Psoas muscle (tissue), 7 donors: ENCODE measurements at regions not wholly inside any gene's neighbourhood (a gene's known extent, or its start where the extent isn't known, plus 50 kb on each side); places are given as distances from the start of the nearest gene placed in this dataset.
"Not testable (repeated sequence)": the region's sequence is repeated elsewhere in the genome, so short reads cannot be mapped to it uniquely, and the experiment has no call there.

Experiments used
- ATAC-seq, 4 donors: fragments of 200-7000 bp; cut with Tn5 transposase; one replicate each; pipeline ENCODE4 v1.9.1; 2020; ENCODE audit warnings: moderate library complexity in 3 of 4, mild to moderate bottlenecking in 2 of 4
- DNase-seq, 2 donors: peaks; one replicate each; pipeline ENCODE4 v3.0.0-alpha.2; 2020
- H3K27ac ChIP-seq: fragments of 200-600 bp; one replicate; pipeline ENCODE4 v1.8.0; 2022
- H3K27me3 ChIP-seq, 3 donors: fragments of 200-600 bp in 1 of 3; one replicate each; pipeline versions ENCODE4 v1.6.1 to v1.8.0; 2013 to 2022; ENCODE audit warnings: low read length in 2 of 3, mild to moderate bottlenecking in 2 of 3, moderate library complexity in 1 of 3; ENCODE audit not compliant: insufficient read depth in 3 of 3
- H3K36me3 ChIP-seq, 2 donors: fragments of 200-600 bp in 1 of 2; one replicate each; pipeline versions ENCODE4 v1.6.1 to v1.8.0; 2013 to 2022; ENCODE audit warnings: low read depth in 1 of 2, mild to moderate bottlenecking in 1 of 2, moderate library complexity in 1 of 2; ENCODE audit not compliant: insufficient read depth in 1 of 2
- H3K4me1 ChIP-seq: fragments of 200-600 bp; one replicate; pipeline ENCODE4 v1.8.0; 2022
- H3K4me3 ChIP-seq: fragments of 200-600 bp; one replicate; pipeline ENCODE4 v1.8.0; 2022; ENCODE audit warnings: mild to moderate bottlenecking
- H3K9me3 ChIP-seq: fragments of 200-600 bp; one replicate; pipeline ENCODE4 v1.8.0; 2022
- CTCF ChIP-seq: fragments of 200-600 bp; IDR thresholded peaks from one replicate; pipeline ENCODE4 v1.8.0; 2022; ENCODE audit warnings: antibody characterized with exemption
- WGBS, 3 donors: extraction: QIAGEN DNeasy Blood & Tissue Kit; methylation state at CpG; one replicate each; pipeline versions ENCODE4 v1.1.6 to v1.1.7; 2013; 5-methylcytosine and 5-hydroxymethylcytosine counted together
- intact Hi-C, 2 donors: fragments of 100-400 bp; cut with DNase I; formaldehyde crosslinking; loops; one replicate each; pipeline versions ENCODE4 v1.11.0 to v1.14.2; 2022
- donor health status: healthy with polysubstance abuse.
- donor health status: DM: no; HTN: no; CAD: no; lungs with moderate emphysema.
- donor health status: Bipolar disorder and iron deficiency.
- donor health status: healthy.
- donor health status: DM: yes; HTN: yes; CAD: no.
- donor health status: DM: no; HTN: no; CAD: no.
- donor health status: DM: yes; HTN: yes; CAD: no.

- Histone ChIP-seq H3K27me3 (no peaks in the 10 kb centered on the region), H3K9me3 (no peaks in the 10 kb centered on the region), H3K27ac (peak overlapping the region; percentile 49), H3K4me3 (no peak overlapping the region), H3K36me3 (no peaks in the 10 kb centered on the region), H3K4me1 (peaks cover 5% of the 10 kb centered on the region)
- TF ChIP-seq CTCF: no peak
- intact Hi-C loops: no loop called here
- DNase-seq: no peak
- WGBS, 3 donors: 54 to 80% (median 75%) methylated on average over 2 of the region's 2 CpGs
- ATAC-seq: peak in 3 of 4 donors; percentile 38 to 60 (median 53)
Measured at GRCh38 chr3:115287198-115287597, 140.1 kb upstream of the ZBTB20 start.

- no peaks in the 10 kb centered on the region for H3K9me3 ChIP-seq
- no peaks in the 10 kb centered on the region for H3K27me3 ChIP-seq
- H3K4me1 ChIP-seq: peaks cover 11% of the 10 kb centered on the region
- H3K4me3 ChIP-seq: no peak overlapping the region
- H3K36me3 ChIP-seq: no peaks in the 10 kb centered on the region
- DNase-seq (no peak), ATAC-seq (no peak)
- H3K27ac ChIP-seq: no peak overlapping the region
- intact Hi-C loops: no loop called here
- whole genome bisulfite sequencing, 3 donors: 79 to 92% (median 83%) methylated on average over 2 of the region's 2 CpGs
- no peak for TF ChIP-seq CTCF
Measured at GRCh38 chr3:115292131-115292530, 145.0 kb upstream of the ZBTB20 start.

GRCh38 chr3:115292677-115293165, 145.6 kb upstream of the ZBTB20 start:
- Histone ChIP-seq H3K27ac (no peak overlapping the region), H3K4me1 (peaks cover 10% of the 10 kb centered on the region), H3K9me3 (no peaks in the 10 kb centered on the region), H3K27me3 (no peaks in the 10 kb centered on the region), H3K36me3 (no peaks in the 10 kb centered on the region), H3K4me3 (no peak overlapping the region)
- DNase-seq: no peak
- intact Hi-C loops: no loop called here
- TF ChIP-seq CTCF: no peak
- ATAC-seq: no peak
- whole genome bisulfite sequencing, 3 donors: 77 to 85% (median 79%) methylated on average over 2 of the region's 2 CpGs

- Histone ChIP-seq H3K36me3 (no peaks in the 10 kb centered on the region), H3K27me3 (no peaks in the 10 kb centered on the region), H3K27ac (peak overlapping the region; percentile 57), H3K9me3 (no peaks in the 10 kb centered on the region), H3K4me3 (no peak overlapping the region), H3K4me1 (peaks cover 10% of the 10 kb centered on the region)
- ATAC-seq (peak in 3 of 4 donors; percentile 84 to 94 (median 85)), DNase-seq (no peak)
- intact Hi-C loops: no loop called here
- TF ChIP-seq CTCF: no peak
- whole genome bisulfite sequencing, 3 donors: 23 to 50% (median 27%) methylated on average over 1 of the region's 1 CpG
Measured at GRCh38 chr3:115293321-115293720, 146.2 kb upstream of the ZBTB20 start.

GRCh38 chr3:115301364-115301860, 154.3 kb upstream of the ZBTB20 start:
- Histone ChIP-seq H3K36me3 (no peaks in the 10 kb centered on the region), H3K9me3 (no peaks in the 10 kb centered on the region), H3K27ac (no peak overlapping the region), H3K4me1 (no peaks in the 10 kb centered on the region), H3K27me3 (no peaks in the 10 kb centered on the region), H3K4me3 (no peak overlapping the region)
- DNase-seq: no peak
- 69 to 73% (median 71%) methylated on average over 4 of the region's 4 CpGs for WGBS, 3 donors
- TF ChIP-seq CTCF: no peak
- no peak for ATAC-seq
- intact Hi-C loops: no loop called here

GRCh38 chr3:115317953-115318352, 170.9 kb upstream of the ZBTB20 start:
- DNase-seq, H3K9me3 ChIP-seq, H3K4me3 ChIP-seq, H3K27ac ChIP-seq, H3K27me3 ChIP-seq, ATAC-seq, intact Hi-C loops, H3K4me1 ChIP-seq, H3K36me3 ChIP-seq: not testable (repeated sequence)
- WGBS, 3 donors: 78 to 84% (median 84%) methylated on average over 19 to 20 of the region's 20 CpGs
